Activated CD4-positive, alpha-beta memory T cell treated with anti-CD3 and anti-CD28 coated beads, Interleukin-2, amount 10 ng/mL, durations not matched to agents 7 days and 5 days (primary cell): ENCODE measurements at regions not wholly inside any gene's neighbourhood (a gene's known extent, or its start where the extent isn't known, plus 50 kb on each side); places are given as distances from the start of the nearest gene placed in this dataset.
A peak's percentile ranks its signal among the peaks of the same experiment; 100 is the strongest.

ENCODE experiments used
- CTCF ChIA-PET: fragments of 350-600 bp; sonication (Branson Sonifier 250); formaldehyde crosslinking; loops from one replicate; lab custom pipeline; 2021; ENCODE audit warnings: antibody characterized with exemption, inconsistent platforms; lab: Charles Lee
- POLR2A ChIA-PET: fragments of 350-600 bp; sonication (Branson Sonifier 250); formaldehyde crosslinking; loops from one replicate; lab custom pipeline; 2021; ENCODE audit warnings: antibody characterized with exemption; lab: Charles Lee
- DNase-seq: peaks from one replicate; pipeline ENCODE4 v3.0.0-alpha.2; 2020
- H3K27ac Mint-ChIP-seq: one replicate; pipeline ENCODE4 v1.8.0; 2021; ENCODE audit warnings: mild to moderate bottlenecking, mixed read lengths
- H3K27me3 Mint-ChIP-seq: one replicate; pipeline ENCODE4 v1.8.0; 2021; ENCODE audit warnings: mixed read lengths
- H3K36me3 Mint-ChIP-seq: one replicate; pipeline ENCODE4 v1.8.0; 2021; ENCODE audit warnings: low read depth, mixed read lengths
- H3K4me1 Mint-ChIP-seq: one replicate; pipeline ENCODE4 v1.8.0; 2021; ENCODE audit warnings: mixed read lengths
- H3K4me3 Mint-ChIP-seq: one replicate; pipeline ENCODE4 v1.8.0; 2021; ENCODE audit warnings: mild to moderate bottlenecking, mixed read lengths
- H3K9me3 Mint-ChIP-seq: one replicate; pipeline ENCODE4 v1.8.0; 2021; ENCODE audit warnings: mixed read lengths

DNA sequence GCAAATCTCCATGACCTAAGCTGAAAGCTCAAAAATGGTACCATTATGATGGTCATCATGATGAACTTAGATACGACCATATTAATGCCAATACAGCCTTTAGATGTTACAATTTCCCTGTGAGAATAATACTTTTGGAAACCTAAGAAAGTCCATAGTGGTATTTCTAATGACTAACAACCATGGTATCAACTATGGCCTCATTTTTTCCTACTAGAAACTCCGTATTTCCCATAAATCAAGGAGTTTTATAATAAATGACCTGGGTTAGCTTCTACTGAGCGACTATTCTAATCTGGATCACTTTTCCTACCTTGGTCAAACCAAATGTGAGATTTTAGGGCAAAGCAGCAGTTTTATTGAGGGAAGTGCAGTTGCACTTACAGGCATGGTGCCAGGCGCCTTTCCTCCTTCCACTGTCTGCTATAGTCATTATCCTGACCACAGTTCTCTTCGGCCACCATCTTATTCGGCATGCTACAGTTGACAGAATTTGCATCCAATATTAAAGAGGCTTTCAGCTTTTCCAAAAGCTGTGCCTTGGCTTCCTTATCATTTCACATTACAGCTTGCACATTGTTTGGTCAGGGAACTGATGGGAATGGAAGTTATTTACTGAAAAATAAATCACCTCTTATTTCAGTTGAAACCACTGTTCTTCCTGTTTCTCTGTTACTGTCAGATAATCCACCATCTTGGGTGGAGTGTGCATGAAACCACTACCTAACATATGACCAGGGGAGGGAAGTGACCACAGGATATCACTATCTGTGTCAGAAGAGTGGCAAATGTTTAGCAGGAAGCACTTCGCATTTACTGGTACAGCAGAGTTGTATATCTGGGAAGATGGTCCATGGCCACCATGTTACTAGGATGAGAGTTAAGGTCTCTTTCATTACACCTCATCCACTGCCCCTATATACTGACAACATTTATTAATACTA lies 74.5 kb upstream of the PICALM start:
- Mint-ChIP-seq H3K4me3 (no peak overlapping the region), H3K4me1 (peaks cover 79% of the 10 kb centered on the region), H3K36me3 (peaks cover 18% of the 10 kb centered on the region), H3K27me3 (no peaks in the 10 kb centered on the region), H3K27ac (peak overlapping the region; percentile 87), H3K9me3 (peaks cover 15% of the 10 kb centered on the region)
- ChIA-PET CTCF (interaction anchor here (1.3 kb wide), 1 partner anchor 50 kb away, joined by 7 read pairs; no protein-coding TSS in a partner anchor), POLR2A (interaction anchor here (1.0 to 6.8 kb wide), 6 partner anchors 8 to 75 kb away, joined by 3 to 43 read pairs (median 6); partner anchors contain the start of gene PICALM)
- DNase-seq: peak; percentile 58

DNA sequence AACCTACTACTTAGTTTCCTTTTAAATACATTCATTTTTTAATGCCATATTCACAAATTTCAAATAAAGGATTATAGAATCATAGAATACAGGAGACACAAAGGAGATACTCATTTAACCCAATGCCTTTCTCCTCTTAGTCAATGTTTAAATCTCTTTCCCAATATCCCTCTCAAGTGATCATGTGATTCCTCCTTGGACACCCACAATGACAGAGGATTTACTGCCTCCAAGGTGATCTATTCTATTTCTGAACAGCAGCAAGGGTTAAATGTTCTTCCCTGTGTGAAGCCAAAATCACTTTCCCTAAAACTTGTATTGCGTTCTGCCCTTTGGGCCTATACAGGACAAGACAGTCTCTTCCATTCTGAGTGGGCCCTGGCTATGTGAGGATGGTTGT lies 73.3 kb upstream of the PICALM start:
- Mint-ChIP-seq H3K27ac (peak overlapping the region; percentile 87), H3K4me1 (peaks cover 83% of the 10 kb centered on the region), H3K36me3 (peaks cover 18% of the 10 kb centered on the region), H3K9me3 (peaks cover 15% of the 10 kb centered on the region), H3K4me3 (no peak overlapping the region), H3K27me3 (no peaks in the 10 kb centered on the region)
- POLR2A ChIA-PET: interaction anchor here (1.0 to 6.8 kb wide), 8 partner anchors 9 to 102 kb away, joined by 3 to 43 read pairs (median 5); partner anchors contain the start of gene PICALM
- no peak for DNase-seq
- CTCF ChIA-PET: interaction anchor here (1.3 kb wide), 1 partner anchor 51 kb away, joined by 7 read pairs; no protein-coding TSS in a partner anchor

DNA sequence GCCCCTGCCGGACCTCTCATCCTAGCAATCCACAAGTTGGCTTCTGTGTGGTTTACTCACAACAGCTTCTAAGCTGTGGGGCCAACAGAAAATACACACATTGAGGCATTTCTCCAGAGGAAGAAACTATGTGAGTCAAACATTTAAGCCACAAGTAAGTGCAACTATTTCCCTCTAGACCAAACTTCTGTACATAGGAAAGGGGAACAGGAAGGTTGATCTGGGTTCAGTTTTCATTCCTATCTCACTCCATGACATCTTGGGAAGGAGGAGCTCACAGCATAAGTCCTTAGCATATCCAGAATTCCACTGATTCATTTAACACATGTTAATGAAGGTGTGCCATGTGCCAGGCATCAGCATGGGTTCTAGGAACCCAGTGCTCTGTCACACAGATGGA lies 72.8 kb upstream of the PICALM start:
- ChIA-PET CTCF (no interaction called here), POLR2A (interaction anchor here (1.0 to 6.8 kb wide), 6 partner anchors 8 to 102 kb away, joined by 3 to 43 read pairs (median 5); partner anchors contain the start of gene PICALM)
- H3K4me3 Mint-ChIP-seq: no peak overlapping the region
- H3K27me3 Mint-ChIP-seq: no peaks in the 10 kb centered on the region
- DNase-seq: no peak
- peaks cover 80% of the 10 kb centered on the region for H3K4me1 Mint-ChIP-seq
- peak overlapping the region; percentile 87 for H3K27ac Mint-ChIP-seq
- peaks cover 18% of the 10 kb centered on the region for H3K36me3 Mint-ChIP-seq
- peaks cover 15% of the 10 kb centered on the region for H3K9me3 Mint-ChIP-seq

DNA sequence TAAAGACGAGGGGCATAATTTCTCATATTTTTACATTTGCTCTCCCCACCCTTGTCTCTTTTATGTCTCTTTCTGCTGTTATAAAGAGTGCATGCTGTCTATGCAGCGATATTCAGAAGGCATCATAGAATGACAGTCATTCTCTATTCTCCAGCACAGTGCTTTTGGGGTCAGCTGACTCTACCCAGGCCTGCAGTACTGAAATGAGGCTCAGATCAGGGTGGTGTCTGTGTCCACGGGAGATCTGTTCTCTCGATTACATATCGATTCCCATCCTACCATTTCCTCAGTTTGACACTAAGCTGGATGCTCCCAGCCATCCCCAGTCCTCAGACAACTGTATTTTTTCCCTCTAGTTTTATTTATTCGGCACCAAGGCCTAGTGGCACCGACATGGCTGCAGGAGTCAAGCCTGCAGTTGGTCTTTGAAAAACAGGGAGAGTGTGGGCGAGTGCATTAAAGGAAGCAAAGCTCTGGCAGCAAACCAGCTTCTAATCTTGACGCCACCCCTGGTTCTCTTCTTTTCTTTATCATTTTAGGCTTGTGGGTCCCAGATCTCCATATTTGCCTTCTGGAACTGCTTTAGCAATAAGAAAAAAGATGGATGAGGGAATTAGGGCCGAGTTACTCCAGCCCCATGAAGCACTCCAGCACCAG lies 71.6 kb upstream of the PICALM start:
- H3K27me3 Mint-ChIP-seq: no peaks in the 10 kb centered on the region
- H3K36me3 Mint-ChIP-seq: peaks cover 18% of the 10 kb centered on the region
- peaks cover 82% of the 10 kb centered on the region for H3K4me1 Mint-ChIP-seq
- H3K4me3 Mint-ChIP-seq: no peak overlapping the region
- H3K27ac Mint-ChIP-seq: peak overlapping the region; percentile 87
- CTCF ChIA-PET: interaction anchor here (0.8 kb wide), 1 partner anchor 53 kb away, joined by 3 read pairs; no protein-coding TSS in a partner anchor
- H3K9me3 Mint-ChIP-seq: peaks cover 15% of the 10 kb centered on the region
- POLR2A ChIA-PET: interaction anchor here (1.0 to 6.8 kb wide), 4 partner anchors 11 to 475 kb away, joined by 3 to 43 read pairs (median 11); partner anchors contain the start of genes CREBZF and PICALM
- no peak for DNase-seq

DNA sequence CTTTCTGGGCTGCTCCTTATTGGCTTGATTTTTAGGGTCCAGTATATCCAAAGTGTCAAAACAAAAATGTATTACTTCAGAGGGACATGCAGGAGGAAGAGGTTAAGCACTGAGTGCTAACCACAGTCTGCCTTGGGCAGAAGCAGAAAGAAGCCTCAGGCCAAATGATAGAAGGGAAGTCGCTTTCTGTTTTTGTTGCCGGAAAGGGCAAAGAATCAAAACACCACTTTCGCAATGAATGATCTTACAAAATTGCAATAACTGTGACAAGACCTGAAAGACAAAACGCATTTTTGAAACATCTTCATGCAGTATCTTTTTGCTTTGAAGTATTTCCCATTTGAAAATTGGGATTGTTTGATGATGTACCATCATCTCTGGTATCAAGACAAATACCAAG lies 70.1 kb upstream of the PICALM start:
- DNase-seq: peak; percentile 60
- peaks cover 13% of the 10 kb centered on the region for H3K9me3 Mint-ChIP-seq
- no peaks in the 10 kb centered on the region for H3K27me3 Mint-ChIP-seq
- peak overlapping the region; percentile 94 for H3K27ac Mint-ChIP-seq
- H3K4me1 Mint-ChIP-seq: peaks cover 68% of the 10 kb centered on the region
- POLR2A ChIA-PET: interaction anchor here (0.9 to 4.5 kb wide), 6 partner anchors 12 to 112 kb away, joined by 3 to 16 read pairs (median 6); partner anchors contain the start of gene PICALM
- peaks cover 10% of the 10 kb centered on the region for H3K36me3 Mint-ChIP-seq
- peak overlapping the region; percentile 44 for H3K4me3 Mint-ChIP-seq
- CTCF ChIA-PET: interaction anchor here (2.4 kb wide), 1 partner anchor 55 kb away, joined by 8 read pairs; no protein-coding TSS in a partner anchor

DNA sequence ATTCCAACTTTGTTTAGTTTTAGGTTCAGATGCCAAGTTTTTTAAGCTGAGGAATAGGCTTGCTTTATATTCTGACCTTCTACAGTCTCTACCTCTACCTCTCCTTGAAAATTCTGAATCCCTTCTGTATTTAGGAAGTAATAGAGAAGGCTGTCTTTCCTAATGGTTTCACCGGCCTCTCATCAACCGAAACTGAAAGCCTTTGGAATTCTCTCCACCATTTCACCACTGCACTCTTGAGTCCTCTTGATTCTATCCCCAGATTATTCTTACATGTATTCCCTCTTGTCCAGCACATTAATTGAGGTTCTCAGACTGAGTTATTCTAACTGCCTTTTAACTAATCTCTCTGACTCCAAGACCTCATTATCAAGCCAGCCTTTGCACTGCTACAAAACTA lies 67.7 kb upstream of the PICALM start:
- Mint-ChIP-seq H3K9me3 (no peaks in the 10 kb centered on the region), H3K27me3 (no peaks in the 10 kb centered on the region), H3K4me1 (peaks cover 43% of the 10 kb centered on the region), H3K36me3 (no peaks in the 10 kb centered on the region), H3K27ac (no peak overlapping the region), H3K4me3 (no peak overlapping the region)
- ChIA-PET CTCF (no interaction called here), POLR2A (interaction anchor here (1.6 kb wide), 1 partner anchor 20 kb away, joined by 6 read pairs; no protein-coding TSS in a partner anchor)
- DNase-seq: no peak

DNA sequence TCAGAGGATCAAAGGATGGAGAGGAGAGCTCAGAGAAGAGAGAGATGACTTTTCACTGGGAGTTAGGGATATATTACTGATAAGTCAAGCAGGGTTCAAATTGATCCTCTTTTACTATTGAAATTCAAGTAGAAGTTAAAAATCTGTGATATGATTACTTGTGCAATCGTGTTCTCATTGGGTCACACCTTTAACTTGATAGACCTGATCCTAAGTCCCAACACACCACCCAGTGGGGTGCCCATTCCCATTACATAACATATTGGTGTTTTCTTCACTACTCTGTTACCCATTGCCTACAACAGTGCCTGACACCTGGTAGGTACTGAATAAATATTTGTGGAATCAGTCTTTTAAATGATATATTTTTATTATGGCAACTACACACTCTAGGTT lies 66.4 kb upstream of the PICALM start:
- Mint-ChIP-seq H3K4me3 (no peak overlapping the region), H3K4me1 (peaks cover 31% of the 10 kb centered on the region), H3K9me3 (no peaks in the 10 kb centered on the region), H3K36me3 (no peaks in the 10 kb centered on the region), H3K27ac (no peak overlapping the region), H3K27me3 (no peaks in the 10 kb centered on the region)
- no peak for DNase-seq
- ChIA-PET POLR2A (interaction anchor here (1.6 kb wide), 1 partner anchor 19 kb away, joined by 6 read pairs; no protein-coding TSS in a partner anchor), CTCF (interaction anchor here (1.0 kb wide), 1 partner anchor 85 kb away, joined by 5 read pairs; no protein-coding TSS in a partner anchor)

DNA sequence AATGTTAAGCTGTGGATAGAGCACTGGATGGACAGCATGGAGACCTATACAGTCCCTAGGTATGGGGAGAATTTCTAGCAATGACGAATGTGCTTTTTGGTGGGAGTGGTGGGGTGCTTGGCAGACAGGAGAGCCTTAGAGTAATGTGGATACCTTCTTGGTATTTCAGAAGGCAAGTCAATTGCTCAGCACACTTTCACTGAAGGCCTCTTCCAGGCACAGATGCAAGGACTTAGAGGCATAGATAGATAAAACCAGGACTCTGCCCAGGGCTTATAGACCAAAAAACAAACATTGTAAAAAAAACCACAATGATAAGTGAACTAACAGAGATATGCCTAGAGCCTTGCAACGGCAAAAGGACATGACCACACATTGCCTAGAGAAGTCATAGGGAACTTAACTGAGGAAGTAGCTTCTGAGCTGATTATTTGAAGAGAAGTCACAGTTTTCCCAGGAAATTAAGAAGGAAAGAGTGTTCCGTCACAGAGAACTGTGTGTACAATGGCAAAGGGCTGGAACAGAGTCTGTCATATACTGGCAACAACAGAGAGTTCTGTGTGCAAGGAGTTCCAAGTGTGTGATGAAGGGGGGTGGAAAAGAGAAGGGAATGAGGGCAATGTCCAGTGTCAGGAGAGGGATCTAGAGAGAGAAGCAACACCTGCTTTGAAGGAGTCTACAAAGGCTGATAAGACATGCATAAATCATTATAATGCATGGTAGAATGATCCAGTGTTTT lies 65.9 kb upstream of the PICALM start:
- CTCF ChIA-PET: interaction anchor here (1.0 kb wide), 1 partner anchor 85 kb away, joined by 5 read pairs; no protein-coding TSS in a partner anchor
- H3K27ac Mint-ChIP-seq: no peak overlapping the region

DNA sequence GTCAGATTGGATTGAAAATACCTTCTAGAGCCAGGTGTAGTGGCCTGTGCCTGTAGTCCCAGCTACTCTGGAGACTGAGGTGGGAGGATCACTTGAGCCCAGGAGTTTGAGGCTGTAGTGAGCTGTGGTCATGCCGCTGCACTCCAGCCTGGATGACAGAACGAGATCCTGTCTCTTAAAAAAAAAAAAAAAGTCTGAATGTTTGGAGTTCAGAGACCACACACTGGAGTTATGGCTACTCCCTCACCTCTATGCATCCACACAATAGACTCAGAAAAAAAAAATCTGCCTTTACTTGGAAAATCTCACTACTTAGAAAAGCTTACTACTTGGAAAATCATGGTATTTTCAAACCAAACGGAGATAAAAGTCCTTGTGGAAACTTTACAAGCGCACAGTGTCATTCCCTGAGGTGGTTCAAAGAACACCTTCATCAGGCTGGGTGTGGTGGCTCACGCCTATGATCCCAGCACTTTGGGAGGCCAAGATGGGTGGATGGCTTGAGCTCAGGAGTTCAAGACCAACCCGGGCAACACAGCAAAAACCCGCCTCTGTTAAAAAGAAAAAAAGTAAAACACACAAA lies 63.9 kb upstream of the PICALM start:
- ChIA-PET CTCF (no interaction called here), POLR2A (interaction anchor here (0.7 to 1.3 kb wide), 4 partner anchors 9 to 64 kb away, joined by 3 read pairs; no protein-coding TSS in a partner anchor)
- Mint-ChIP-seq H3K4me3 (no peak overlapping the region), H3K9me3 (no peaks in the 10 kb centered on the region), H3K27me3 (no peaks in the 10 kb centered on the region), H3K27ac (no peak overlapping the region), H3K4me1 (peaks cover 10% of the 10 kb centered on the region), H3K36me3 (no peaks in the 10 kb centered on the region)
- DNase-seq: no peak

More for the DNA sequence above, 65.9 kb upstream of the PICALM start:
- Mint-ChIP-seq H3K4me1 (peaks cover 27% of the 10 kb centered on the region), H3K4me3 (no peak overlapping the region), H3K27me3 (no peaks in the 10 kb centered on the region), H3K36me3 (no peaks in the 10 kb centered on the region), H3K9me3 (no peaks in the 10 kb centered on the region)
- POLR2A ChIA-PET: interaction anchor here (1.6 kb wide), 1 partner anchor 18 kb away, joined by 6 read pairs; no protein-coding TSS in a partner anchor
- DNase-seq: no peak

DNA sequence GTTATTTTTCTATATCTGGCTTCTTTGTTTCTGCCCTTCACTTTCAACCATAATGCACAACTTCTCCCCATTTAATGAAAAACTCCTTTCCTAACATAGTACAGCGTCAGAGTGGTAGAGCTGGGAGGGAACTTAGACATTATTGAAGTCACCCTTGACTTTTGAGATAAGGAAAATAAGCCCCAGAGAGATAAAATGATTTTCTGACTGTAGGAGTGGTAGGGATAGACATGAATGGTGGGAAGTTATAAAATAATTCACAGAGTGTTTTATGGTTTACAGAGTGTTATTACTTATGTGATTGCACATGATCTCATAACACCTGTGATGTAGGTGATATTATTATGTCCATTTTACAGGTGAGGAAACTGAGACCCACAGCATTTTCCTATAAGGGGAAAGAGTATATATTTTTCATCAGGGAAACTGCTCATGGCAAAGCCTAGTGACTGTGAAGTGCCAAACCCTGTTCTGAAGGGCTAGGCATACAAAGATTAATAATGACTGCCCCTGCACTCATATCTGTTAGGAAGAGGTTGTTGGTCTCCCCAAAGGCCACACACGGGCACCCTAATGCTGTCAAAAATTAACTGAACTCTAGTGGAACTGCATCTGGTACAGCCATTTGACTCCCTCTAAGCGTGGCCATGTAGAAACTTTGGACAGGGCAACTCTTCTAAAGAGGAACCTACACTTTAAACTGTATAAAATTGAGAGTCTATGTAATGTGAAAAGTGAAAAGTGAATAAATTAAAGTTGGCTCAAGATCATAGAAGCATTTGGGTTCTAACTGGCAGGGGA lies 61.1 kb upstream of the PICALM start:
- Mint-ChIP-seq H3K36me3 (no peaks in the 10 kb centered on the region), H3K27ac (no peak overlapping the region), H3K4me1 (peaks cover 1% of the 10 kb centered on the region), H3K9me3 (no peaks in the 10 kb centered on the region), H3K4me3 (no peak overlapping the region), H3K27me3 (no peaks in the 10 kb centered on the region)
- POLR2A ChIA-PET: no interaction called here
- no peak for DNase-seq
- CTCF ChIA-PET: interaction anchor here (1.3 kb wide), 1 partner anchor 8 kb away, joined by 3 read pairs; no protein-coding TSS in a partner anchor

DNA sequence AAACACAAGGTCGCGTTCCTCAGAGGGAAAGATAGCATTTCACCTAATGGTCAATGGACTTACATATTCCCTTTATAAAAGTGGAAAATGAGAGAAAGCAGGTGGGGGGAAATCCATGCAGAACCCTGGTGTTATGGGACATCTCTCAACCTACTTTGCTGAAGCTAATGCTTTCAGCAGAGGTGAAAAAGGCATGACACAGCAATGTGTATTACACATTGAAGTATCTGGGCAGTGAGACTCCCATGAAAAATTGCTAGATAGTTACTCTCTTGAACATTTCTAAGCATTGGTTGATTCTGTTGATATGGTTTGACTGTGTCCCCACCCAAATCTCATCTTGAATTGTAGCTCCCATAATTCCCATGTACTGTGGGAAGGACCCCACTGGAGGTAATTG lies 60.0 kb upstream of the PICALM start:
- peaks cover 11% of the 10 kb centered on the region for H3K4me1 Mint-ChIP-seq
- no peak overlapping the region for H3K4me3 Mint-ChIP-seq
- H3K27ac Mint-ChIP-seq: no peak overlapping the region
- POLR2A ChIA-PET: no interaction called here
- H3K36me3 Mint-ChIP-seq: no peaks in the 10 kb centered on the region
- CTCF ChIA-PET: interaction anchor here (1.3 kb wide), 1 partner anchor 9 kb away, joined by 3 read pairs; no protein-coding TSS in a partner anchor
- DNase-seq: no peak
- no peaks in the 10 kb centered on the region for H3K9me3 Mint-ChIP-seq
- no peaks in the 10 kb centered on the region for H3K27me3 Mint-ChIP-seq
